H7 (cell line): ENCODE measurements at regions not wholly inside any gene's neighbourhood (a gene's known extent, or its start where the extent isn't known, plus 50 kb on each side); places are given as distances from the start of the nearest gene placed in this dataset.

Source experiments
- DNase-seq: peaks from one replicate; pipeline ENCODE4 v3.0.0; 2012
- H3K27me3 ChIP-seq: 2 replicates; pipeline ENCODE4 v1.6.0; 2011; ENCODE audit warnings: mild to moderate bottlenecking, low read length; ENCODE audit not compliant: control insufficient read depth, insufficient read depth
- H3K36me3 ChIP-seq: replicated peaks from 2 replicates; pipeline ENCODE4 v1.5.1; 2011; ENCODE audit warnings: low read length; ENCODE audit not compliant: control insufficient read depth, insufficient read depth
- H3K4me3 ChIP-seq: 2 replicates; pipeline ENCODE4 v1.5.1; 2011; ENCODE audit warnings: low read depth, mild to moderate bottlenecking, control low read depth, low read length, moderate library complexity; ENCODE audit not compliant: insufficient read depth

GRCh38 chr5:174312270-174312617 is 266.7 kb downstream of the NSG2 start:
- Histone ChIP-seq H3K36me3 (no peaks in the 10 kb centered on the region), H3K27me3 (peaks cover 18% of the 10 kb centered on the region), H3K4me3 (no peak overlapping the region)
- DNase-seq: no peak

- H3K27me3 ChIP-seq: peaks cover 18% of the 10 kb centered on the region
- no peak overlapping the region for H3K4me3 ChIP-seq
- DNase-seq: peak; percentile 37
- no peaks in the 10 kb centered on the region for H3K36me3 ChIP-seq
These were observed 267.1 kb downstream of the NSG2 start for GRCh38 chr5:174312641-174313040.

GRCh38 chr5:174313615-174314014 is 268.1 kb downstream of the NSG2 start:
- Histone ChIP-seq H3K4me3 (no peak overlapping the region), H3K27me3 (peaks cover 18% of the 10 kb centered on the region), H3K36me3 (no peaks in the 10 kb centered on the region)
- peak; percentile 14 for DNase-seq

DNA sequence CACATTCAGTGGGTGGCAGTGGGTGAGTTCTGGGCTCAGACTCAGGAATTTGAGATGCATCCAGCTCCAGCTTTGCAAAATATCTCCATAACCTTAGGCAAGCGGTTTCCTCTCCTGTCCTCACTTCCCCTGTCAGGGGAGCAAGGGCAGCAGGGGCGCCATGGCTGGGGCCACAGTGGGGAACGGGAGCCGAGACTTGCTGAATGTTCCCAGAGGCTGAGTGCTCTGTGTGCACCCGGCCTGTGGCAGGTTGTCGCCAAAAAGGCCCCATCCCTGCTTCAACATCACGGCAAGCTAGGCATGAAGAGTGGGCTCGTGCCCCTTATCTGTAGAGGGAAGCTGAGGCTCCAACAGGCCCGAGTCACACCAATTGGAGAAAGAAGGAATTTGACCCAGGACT is 268.8 kb downstream of the NSG2 start:
- no peak overlapping the region for H3K4me3 ChIP-seq
- H3K27me3 ChIP-seq: peaks cover 18% of the 10 kb centered on the region
- DNase-seq: no peak
- H3K36me3 ChIP-seq: no peaks in the 10 kb centered on the region

DNA sequence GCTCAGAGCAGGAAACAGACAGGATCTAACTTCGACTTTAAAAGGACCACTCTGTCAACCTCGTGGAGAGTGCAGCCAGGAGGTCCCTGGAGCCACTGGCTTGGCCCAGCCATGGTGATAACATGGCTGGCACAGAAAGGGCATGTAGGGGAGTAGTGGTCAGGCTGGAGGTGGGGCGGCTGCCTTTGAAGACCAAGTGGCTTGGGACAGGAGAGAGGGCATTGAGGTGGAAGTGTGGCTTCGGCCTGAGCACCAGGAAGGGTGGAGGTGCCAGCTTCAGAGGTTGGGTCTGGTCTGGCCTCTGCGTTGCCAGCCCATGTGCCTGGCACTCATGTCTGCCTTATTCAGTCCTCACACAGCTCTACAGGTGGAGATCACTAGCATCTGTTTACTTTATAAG is 270.0 kb downstream of the NSG2 start:
- peak; percentile 4 for DNase-seq
- Histone ChIP-seq H3K36me3 (no peaks in the 10 kb centered on the region), H3K27me3 (peaks cover 21% of the 10 kb centered on the region), H3K4me3 (no peak overlapping the region)

GRCh38 chr5:174315871-174316270 is 270.4 kb downstream of the NSG2 start:
- DNase-seq: no peak
- Histone ChIP-seq H3K4me3 (no peak overlapping the region), H3K36me3 (no peaks in the 10 kb centered on the region), H3K27me3 (peaks cover 21% of the 10 kb centered on the region)

- no peaks in the 10 kb centered on the region for H3K36me3 ChIP-seq
- H3K4me3 ChIP-seq: no peak overlapping the region
- peaks cover 16% of the 10 kb centered on the region for H3K27me3 ChIP-seq
- DNase-seq: no peak
These were observed 270.8 kb downstream of the NSG2 start for GRCh38 chr5:174316326-174316725.

GRCh38 chr5:174317256-174317894 is 271.9 kb downstream of the NSG2 start:
- no peak overlapping the region for H3K4me3 ChIP-seq
- no peaks in the 10 kb centered on the region for H3K36me3 ChIP-seq
- H3K27me3 ChIP-seq: peaks cover 12% of the 10 kb centered on the region
- peak; percentile 86 for DNase-seq

GRCh38 chr5:174318578-174318977 is 273.1 kb downstream of the NSG2 start:
- DNase-seq: no peak
- Histone ChIP-seq H3K36me3 (no peaks in the 10 kb centered on the region), H3K4me3 (no peak overlapping the region), H3K27me3 (peaks cover 5% of the 10 kb centered on the region)

DNA sequence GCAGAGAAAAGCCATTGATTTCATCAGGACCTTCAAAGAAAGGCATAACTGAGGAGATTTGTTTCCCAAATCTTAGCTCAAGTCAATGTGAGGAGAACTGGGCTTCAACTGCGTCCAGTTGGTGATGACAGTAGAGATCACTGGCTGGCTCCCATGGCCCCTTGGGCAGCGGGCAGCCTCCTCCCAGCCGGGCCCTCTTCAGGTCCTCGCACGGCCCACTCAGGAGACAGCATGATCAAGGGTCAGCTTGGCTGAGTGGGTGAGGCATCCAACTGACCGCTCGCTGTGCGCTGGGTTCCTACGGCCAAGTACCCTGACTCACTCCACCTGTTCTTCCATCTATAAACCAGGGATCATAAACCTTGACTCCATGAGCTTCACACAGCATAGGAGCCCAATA is 274.0 kb downstream of the NSG2 start:
- H3K4me3 ChIP-seq: no peak overlapping the region
- DNase-seq: no peak
- peaks cover 3% of the 10 kb centered on the region; the same call in 1 of the 2 replicates for H3K27me3 ChIP-seq
- H3K36me3 ChIP-seq: no peaks in the 10 kb centered on the region

- DNase-seq: no peak
- Histone ChIP-seq H3K4me3 (no peak overlapping the region), H3K27me3 (peaks cover 3% of the 10 kb centered on the region; the same call in 1 of the 2 replicates), H3K36me3 (no peaks in the 10 kb centered on the region)
These were observed 274.5 kb downstream of the NSG2 start for GRCh38 chr5:174320051-174320450.

DNA sequence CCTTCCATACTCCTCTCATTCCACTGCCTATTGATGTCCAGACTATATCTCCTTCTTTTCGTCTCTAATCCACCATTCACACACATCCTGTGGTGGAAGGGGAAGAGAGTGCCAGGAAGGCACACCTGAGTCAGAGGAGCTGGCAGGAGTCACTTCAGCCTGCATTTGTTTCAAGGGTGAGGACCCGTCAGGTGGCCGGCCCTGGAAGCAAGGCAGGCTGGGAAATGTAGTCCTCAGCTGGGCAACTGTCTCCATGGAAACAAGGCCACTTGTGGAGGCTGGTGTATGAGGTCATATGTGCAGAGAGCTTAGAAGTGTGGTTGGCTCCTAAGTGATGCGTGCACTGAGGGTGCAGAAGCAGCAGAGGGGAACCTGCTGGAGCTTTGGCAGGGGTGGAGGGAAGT is 278.4 kb downstream of the NSG2 start:
- H3K36me3 ChIP-seq: no peaks in the 10 kb centered on the region
- H3K4me3 ChIP-seq: no peak overlapping the region
- DNase-seq: peak; percentile 90
- H3K27me3 ChIP-seq: peaks cover 3% of the 10 kb centered on the region; the same call in 1 of the 2 replicates

GRCh38 chr5:174324680-174325079 is 279.2 kb downstream of the NSG2 start:
- DNase-seq: no peak
- Histone ChIP-seq H3K36me3 (no peaks in the 10 kb centered on the region), H3K27me3 (peaks cover 3% of the 10 kb centered on the region; the same call in 1 of the 2 replicates), H3K4me3 (no peak overlapping the region)

DNA sequence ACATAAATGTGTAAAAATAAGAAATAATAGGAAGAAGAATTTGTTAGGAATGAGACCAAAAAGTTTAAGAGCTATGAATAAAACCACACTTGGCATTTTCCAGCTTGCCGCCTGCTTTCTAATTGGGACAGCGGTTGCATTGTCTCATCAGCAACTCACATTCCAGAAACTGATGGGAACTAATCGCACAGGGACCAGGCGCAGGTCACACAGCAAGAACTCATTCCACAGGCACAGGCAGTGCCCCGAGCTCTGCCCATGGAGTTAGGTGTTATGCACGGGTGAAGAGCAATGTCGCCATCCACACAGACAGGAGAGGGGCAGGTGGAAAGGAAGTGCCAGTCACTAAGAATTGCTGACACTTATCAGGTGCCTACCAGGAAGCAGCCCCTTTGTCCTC is 279.9 kb downstream of the NSG2 start:
- no peak overlapping the region for H3K4me3 ChIP-seq
- no peaks in the 10 kb centered on the region; the same call in 1 of the 2 replicates for H3K27me3 ChIP-seq
- H3K36me3 ChIP-seq: no peaks in the 10 kb centered on the region
- DNase-seq: no peak

DNA sequence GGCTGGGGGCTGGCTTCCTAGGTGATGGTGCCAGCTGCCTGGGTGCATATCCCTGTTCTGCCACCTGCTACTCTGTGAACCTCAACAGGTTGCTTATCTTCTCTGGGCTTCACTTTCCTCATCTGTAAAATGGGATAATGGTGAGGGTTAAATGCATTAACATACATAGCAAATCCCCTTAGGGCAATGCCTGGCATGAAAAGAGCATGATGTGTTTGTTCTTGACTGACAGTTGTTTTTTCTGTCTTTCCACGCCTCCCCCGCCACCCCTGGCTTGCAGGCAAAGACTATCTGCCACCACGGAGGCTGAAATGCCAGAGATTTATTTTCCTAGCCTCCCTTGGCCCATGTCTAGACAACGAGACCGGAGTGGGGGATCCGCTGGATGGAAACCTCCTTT is 280.5 kb downstream of the NSG2 start:
- Histone ChIP-seq H3K36me3 (no peaks in the 10 kb centered on the region), H3K27me3 (no peaks in the 10 kb centered on the region; the same call in 1 of the 2 replicates), H3K4me3 (no peak overlapping the region)
- no peak for DNase-seq

DNA sequence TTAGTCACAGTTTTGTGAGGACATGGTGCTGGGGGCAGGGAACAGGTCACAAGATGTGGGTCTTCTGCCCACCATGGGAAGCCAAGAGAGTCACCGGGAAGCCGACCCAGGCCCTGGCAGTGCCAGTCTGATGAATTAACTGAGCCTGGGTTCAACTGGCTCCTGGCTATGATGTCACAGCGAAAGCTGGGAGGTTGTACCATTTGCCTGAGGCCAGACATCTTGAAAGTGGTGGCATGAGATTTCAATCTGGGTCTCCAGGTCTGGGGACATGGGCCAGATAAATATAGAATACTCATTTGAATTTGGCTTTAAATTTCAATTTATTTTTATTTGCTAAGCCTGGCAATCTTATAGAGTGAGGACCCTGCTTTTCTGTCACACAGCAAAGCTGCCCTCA is 280.9 kb downstream of the NSG2 start:
- no peaks in the 10 kb centered on the region; the same call in 1 of the 2 replicates for H3K27me3 ChIP-seq
- no peak overlapping the region for H3K4me3 ChIP-seq
- DNase-seq: no peak
- H3K36me3 ChIP-seq: no peaks in the 10 kb centered on the region
